ENCODE measurements at regions not wholly inside any gene's neighbourhood (a gene's known extent, or its start where the extent isn't known, plus 50 kb on each side); places are given as distances from the start of the nearest gene placed in this dataset.
"Not testable (repeated sequence)": the region's sequence is repeated elsewhere in the genome, so short reads cannot be mapped to it uniquely, and the experiment has no call there.

DNA sequence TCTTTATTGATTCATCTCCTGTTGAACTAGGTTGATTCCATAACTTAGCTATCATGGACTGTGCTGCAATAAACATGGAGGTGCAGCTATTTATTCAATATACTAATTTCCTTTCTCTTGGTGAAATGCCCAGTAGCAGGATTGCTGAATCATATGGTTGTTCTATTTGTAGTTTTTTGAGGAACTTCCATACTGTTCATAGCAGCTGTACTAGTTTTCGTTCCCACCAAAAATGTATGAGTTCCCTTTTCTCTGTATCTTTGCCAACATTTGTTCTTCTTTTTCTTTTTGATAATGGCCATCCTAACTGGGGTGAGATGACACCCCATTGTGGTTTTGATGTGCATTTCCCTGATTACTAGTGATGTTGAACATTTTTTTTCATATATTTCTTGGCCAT, 87.2 kb upstream of the NAV2 start:
- no peak for DNase-seq

DNA sequence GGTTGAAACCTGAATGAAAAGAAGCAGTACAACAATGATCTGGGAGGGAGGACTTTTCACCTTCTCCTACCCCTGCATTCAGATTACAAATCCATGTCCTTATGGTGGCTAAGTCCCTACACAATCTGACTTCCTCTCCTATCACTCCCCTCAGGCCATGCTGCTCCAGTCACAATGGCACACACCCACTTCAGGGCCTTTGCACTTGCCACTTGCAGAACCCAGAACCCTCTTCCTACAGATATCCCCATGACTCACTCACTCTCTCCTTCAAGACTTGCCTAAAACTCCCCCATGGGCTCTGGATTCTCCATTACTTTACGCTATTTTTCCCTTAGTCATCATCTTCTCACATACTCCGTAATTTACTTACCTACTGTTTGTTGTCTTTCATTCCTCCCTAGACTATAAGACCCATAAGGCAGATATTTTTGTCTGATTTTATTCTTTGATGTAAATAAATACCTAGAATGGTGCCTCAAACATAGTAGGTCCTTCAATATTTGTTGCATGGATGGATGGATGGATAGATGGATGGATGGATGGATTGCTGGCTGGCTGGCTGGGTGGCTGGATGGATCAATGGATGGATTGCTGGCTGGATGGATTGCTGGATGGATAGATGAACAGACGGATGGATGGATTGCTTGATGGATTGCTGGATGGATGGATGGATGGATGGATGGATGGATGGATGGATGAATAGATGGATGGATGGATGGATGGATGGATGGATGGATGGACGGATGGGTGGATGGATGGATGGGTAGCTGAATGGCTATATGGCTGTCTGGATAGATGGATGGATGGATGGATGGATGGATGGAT, 94.7 kb upstream of the NAV2 start:
- DNase-seq: no peak

DNA sequence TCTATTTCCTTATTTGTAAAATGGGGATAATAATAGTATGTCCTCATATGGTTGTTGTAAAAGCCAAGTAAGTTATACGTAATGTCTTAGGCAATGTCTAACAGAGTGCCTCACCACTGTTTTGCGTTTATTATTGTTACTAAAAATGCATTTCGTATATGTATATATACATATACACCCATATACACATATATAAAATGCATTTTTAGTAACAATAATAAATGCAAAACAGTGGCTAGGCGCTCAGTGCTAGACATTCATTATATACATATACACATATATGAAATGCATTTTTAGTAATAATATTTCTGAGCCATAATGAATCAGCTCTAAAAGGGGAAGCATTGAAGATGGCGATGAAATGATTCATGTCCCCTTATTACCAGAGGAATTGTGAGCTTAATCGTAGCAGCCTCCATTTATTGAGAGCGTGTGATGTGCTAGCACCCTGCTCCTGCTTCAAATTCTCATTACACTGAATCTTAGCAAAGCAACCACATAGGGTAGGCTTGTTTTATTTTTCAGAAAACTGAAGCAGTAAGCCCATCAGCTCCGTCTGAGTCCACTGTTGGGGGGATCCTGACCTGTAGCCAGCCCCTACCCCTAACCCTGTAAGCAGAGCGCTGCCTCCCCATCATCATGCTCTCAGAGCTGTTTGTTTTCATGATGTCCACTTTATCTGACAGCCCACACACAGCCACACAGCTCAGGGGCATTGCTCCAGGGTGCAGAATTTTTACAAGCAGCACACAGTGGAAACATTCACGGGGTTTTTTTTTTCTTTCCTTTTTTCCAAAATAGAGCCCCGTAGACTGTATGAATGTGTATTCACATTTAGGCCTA, 97.1 kb upstream of the NAV2 start:
- DNase-seq: no peak

DNA sequence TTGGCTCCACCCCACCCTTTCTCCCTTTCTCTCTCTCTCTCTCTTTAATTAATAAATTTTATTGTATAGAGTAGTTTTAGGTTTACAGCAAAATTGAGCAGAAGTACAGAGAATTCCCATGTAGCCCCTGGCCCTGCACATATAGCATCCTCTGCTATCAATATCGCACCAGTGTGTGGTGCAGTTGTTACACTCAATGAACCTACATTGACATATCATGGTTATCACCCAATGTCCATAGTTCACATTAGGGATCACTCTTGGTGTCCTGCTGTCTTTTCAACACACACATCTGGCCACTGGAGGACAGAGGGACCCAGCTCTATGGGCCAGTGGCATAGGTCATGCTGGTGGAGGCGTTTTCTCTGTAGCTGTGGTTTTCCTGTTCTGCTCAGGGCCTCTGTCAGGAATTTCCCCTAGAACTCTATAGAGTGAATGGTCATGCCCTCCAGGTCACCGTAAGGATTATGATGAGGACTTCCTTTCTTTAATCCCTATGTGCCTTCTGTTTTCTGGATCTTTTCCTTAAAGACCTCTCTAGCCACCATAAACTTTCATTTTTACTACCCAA, 98.2 kb upstream of the NAV2 start:
- no peak for DNase-seq

DNA sequence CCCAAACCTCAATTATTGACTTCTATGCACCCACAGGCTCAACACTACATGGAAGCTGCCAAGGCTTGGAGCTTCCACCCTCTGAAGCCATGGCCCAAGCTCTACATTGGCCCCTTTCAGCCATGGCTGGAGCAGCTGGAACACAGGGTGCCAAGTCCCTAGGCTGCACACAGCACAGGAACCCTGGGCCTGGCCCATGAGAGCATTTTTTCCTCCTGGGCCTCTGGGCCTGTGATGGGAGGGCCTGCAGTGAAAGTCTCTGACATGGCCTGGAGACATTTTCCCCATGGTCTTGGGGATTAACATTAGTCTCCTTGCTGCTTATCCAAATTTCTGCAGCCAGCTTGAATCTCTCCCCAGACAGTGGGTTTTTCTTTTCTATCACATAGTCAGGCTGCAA, 100.6 kb upstream of the NAV2 start:
- DNase-seq: not testable (repeated sequence)

- DNase-seq: no peak
Measured at GRCh38 chr11:19607656-19608360, 104.8 kb upstream of the NAV2 start.

DNA sequence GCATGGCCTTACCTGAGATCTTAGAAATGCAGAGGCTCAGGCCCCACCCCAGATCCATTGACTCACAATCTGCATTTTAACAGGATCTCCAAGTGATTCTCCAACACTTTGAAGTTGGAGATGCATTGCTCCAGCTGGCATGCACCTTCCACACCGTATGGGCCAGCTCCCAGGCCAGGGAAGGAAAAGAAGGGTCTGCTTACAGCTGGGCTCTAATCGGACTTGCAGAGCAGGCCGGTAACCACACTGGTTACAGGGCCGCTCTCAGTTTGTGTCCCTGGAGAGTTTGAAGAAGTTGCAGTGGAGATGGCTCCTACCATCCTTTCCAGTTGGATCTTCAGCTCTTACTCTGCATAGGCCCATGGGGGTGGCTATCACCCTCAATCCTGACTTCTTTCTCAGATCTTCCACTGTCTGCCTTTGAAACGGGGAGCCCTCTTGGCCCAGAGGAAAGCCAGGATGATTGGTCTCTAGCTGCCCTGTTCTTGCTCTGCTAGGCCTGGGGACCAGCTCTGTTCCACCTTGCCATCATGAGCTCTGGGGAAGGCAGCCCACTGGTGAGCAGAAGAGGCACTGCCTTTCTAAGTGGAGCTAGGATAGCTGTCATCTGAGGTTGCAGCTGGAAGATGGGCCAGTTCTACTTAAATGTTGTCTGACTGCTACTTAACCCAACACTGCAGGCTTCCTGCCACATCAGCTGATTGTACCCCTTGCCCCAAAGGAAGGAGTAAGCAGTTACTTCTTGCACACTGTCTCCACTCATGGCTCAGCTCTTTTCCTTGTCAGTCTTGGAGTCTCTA, 105.6 kb upstream of the NAV2 start:
- DNase-seq: no peak

DNA sequence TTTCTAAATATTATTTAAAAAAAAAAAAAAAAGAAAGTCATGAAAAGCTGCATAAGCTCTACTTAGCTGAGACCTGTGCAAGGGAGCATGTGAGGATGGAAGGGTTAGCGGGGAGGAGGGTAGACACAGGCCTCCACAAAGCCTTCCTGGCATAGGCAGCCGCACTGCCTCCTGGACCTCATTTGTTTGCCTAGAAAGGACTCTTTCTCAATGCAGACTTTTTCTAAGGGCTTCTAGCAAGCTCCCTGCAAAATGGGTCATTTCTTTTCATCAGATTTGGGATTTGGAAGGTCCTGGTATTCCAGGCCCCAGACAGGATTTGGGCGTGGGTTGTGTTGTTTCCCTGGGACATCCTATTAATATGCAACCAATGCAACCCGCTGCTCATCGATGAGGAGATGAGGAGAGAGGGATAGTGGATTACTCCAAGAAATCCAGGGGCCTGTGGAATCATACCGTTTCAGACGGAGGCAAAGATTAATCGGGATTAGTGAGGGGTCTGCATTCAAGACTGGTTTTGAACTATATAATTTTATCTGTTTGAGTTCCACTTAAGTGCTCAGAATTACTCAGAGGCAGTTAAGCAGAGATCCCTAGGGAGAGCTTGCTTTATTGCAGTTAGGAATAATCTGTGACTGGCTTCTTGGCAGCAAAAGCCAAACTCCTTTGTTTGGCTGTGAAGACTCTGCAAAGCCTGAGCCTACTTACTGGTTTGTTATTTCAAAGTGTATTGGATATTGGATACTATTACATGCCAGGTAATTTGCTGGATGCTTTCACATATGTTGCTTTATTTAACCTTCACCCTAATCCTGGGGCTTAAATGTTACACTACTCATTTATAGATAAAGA, 106.9 kb upstream of the NAV2 start:
- DNase-seq: no peak

- no peak for DNase-seq
Measured at GRCh38 chr11:19604679-19605375, 107.8 kb upstream of the NAV2 start.

DNA sequence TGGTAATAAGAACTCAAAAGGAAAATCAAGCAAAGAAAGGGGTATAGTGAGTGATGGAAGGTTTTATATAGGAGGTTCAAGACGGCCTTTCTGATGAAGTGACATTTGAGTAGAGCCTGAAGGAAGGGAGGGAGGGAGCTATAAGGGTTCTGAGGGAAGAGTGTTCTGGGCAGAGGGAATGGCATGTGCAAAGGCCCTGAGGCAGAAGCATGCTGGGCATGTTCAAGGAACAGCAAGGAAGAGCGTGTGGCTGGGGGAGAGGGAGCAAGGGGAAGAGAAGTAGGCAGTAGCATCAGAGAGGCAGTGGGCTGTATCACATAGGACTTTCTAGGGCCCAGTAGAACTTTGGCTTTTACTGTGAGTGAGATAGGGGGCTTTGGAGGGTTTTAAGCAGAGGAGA, 108.9 kb upstream of the NAV2 start:
- no peak for DNase-seq

GRCh38 chr11:19602891-19603290, 109.7 kb upstream of the NAV2 start:
- no peak for DNase-seq

DNA sequence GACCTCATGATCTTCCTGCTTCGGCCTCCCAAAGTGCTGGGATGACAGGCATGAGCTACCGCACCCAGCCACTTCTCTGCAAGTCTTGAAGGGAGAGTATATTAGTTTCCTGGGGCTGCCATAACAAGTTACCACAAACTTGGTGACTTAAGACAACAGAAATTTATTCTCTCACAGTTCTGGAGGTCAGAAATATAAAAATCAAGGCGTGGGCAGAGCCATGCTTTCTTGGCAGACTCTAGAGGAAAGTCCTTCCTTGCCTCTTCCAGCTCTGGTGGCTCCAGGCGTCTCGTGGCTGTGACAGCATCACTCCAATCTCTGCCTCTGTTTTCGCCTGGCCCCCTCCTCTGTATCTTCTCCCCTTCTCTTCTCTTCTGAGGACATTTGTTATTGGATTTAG, 110.2 kb upstream of the NAV2 start:
- DNase-seq: no peak

- DNase-seq: no peak
Measured at GRCh38 chr11:19601235-19601634, 111.4 kb upstream of the NAV2 start.

DNA sequence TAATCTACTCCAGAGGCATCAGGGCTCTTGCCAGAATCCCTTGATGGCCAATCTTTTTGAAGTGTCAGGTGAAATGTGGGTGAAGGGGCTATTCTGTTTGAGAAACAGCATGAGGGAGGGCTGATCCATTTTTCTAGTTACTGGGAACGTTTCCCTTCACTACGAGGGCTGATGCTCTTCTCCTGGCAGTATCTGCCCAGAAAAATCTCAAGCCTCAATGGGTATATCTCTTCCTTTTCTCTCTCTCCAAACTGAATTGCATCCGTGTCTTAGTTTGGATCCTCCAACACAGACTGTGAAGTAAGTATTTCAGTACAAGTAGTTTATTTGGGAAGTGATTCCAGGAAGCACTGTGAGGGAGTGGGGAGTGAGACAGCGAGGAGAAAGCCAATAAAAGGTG, 113.0 kb upstream of the NAV2 start:
- no peak for DNase-seq

DNA sequence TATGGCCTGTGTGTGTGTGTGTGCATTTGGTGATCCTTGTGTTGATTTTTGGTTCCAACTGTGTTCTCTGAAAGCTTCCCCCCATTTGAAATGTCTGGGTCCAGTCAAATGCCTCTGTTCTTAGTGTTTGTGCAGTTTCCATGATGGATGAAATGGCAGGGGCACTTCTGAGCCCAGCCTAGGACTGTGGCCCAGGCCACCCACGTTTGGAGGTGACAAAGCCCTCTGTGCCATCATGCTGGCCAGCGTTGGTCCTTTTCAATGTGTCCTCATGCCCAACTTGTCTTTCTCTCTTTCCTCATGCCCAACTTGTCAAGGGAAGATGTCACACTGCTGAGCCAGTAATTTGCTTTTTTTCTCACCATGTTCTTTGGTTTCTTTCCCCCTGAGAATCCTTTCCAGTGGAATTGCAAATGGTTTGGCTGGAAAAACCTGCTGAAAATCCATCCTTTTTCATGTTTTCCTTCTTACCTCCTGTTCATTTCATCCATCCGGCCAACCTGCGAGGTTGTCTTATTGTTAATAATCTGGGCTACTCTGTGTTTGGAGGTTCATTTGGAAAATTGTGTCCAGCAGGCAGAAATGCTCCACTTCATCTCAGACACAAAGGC, 113.7 kb upstream of the NAV2 start:
- DNase-seq: no peak

DNA sequence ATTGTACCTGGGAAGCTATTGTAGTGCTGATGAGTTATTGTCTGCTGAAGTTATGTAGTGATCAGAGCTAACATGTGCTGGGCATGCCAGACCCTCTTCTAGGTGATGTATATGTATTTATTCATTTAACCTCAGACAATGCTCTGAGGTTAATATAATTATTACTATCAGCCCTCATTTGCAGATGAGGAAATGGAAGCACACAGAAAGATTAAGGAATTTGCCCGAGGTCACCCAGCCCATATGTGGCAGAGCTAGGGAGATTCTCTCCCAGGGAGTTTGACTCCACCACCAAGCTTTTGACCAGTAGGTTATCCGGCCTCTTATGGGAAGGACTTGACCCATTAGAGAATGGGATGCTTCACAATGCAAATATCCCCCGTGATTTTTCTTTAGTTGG, 114.2 kb upstream of the NAV2 start:
- no peak for DNase-seq

DNA sequence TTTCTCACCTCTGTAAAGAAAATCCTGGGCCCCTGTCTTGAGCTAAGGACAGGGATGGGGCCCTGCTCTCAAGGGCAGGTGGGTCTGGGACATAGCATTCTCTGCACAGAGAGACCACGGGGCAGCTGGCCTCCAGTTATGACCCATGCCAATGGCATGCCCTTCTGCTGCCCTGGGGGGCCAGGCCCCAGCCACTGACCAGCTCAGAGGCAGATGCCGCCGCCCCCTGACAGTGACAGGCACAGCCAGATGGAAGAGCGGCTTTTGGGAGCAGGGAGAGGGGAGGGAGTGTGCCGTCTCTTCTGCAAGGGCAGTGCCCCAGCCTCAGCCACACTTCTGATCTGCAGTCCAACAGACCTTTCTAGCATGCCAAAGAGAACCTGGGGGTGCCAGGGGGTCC, 114.8 kb upstream of the NAV2 start:
- no peak for DNase-seq

DNA sequence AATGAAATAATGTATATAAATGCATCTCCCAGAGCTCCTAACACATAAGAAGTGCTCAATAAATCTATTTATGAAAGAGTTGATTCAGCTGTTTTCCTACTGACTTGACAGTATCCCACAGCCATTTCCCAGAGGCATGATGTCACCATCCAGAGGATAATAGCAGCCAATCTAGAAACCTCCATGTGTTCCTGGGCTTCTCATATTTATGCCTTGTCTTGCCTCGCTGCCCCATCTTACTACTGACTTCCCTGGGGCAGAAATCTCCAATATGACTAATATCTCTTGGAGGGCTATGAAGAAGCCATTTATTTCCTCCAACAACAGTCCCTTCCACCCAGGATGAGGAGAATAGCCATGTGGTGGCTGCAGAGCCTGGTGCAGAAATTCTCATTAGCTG, 115.4 kb upstream of the NAV2 start:
- no peak for DNase-seq

DNA sequence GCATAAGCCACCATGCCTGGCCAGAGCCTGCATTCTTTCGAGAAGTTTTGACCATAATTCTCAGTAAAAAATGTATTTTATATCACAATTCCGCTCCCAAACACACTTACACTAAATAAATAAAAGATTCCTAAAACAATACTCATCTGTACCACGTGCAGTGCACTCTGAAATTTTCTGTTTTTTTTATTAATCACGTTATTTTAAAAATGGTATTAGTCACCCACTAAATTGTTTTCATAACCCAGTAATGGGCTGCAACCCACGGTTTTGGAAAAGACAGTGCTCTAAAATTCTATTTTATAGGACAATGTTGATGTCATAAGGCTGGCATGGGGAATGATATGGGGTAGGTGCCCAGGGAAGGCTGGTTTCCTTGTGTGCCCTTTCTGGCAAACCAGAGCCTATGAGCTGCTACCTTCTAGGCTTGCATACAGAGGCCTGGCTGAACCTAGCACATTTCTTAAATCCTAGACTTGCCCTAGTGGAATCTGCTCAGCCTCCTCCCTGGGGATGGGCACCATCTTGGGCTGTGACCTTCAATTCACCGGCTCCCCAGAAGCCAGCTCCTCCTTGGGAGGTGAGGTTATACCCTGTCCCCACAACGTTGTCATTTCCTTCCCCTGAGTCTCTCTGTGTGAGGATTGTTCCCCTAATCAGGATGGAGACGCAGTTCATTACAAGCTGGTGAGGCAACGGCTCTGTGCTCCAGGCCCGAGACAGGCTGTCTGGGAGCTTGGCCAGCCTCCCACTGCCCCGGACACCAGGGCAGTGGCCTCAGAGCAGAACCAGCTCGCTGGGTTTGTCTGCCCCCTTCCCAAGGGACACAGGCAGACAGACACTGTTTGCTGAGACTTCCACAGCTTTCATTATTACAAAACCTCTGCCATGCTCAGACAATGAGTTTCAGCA, 116.5 kb upstream of the NAV2 start:
- no peak for DNase-seq

All from NCI-H748 treated with DMSO at 0.1 percent for 48 hours (cell line).